Nephron (organoid): ENCODE measurements at regions not wholly inside any gene's neighbourhood (a gene's known extent, or its start where the extent isn't known, plus 50 kb on each side); places are given as distances from the start of the nearest gene placed in this dataset.
"Not testable (repeated sequence)": the region's sequence is repeated elsewhere in the genome, so short reads cannot be mapped to it uniquely, and the experiment has no call there.

Experiments used
- H3K27ac Mint-ChIP-seq, 3 experiments: 2 replicates each; pipeline ENCODE4 v1.8.0; 2020; ENCODE audit warnings: mixed read lengths in 3 of 3, mild to moderate bottlenecking in 2 of 3, moderate library complexity in 1 of 3
- H3K27me3 Mint-ChIP-seq: 2 replicates; pipeline ENCODE4 v1.8.0; 2021; ENCODE audit warnings: low read depth, mild to moderate bottlenecking, moderate library complexity, mixed read lengths
- H3K36me3 Mint-ChIP-seq: 2 replicates; pipeline ENCODE4 v1.8.0; 2020; ENCODE audit warnings: low read depth, mixed read lengths
- H3K4me1 Mint-ChIP-seq: 2 replicates; pipeline ENCODE4 v1.8.0; 2020; ENCODE audit warnings: mixed read lengths
- H3K4me3 Mint-ChIP-seq, 3 experiments: 2 replicates each; pipeline ENCODE4 v1.8.0; 2020; ENCODE audit warnings: mild to moderate bottlenecking in 3 of 3, mixed read lengths in 3 of 3, moderate library complexity in 2 of 3
- H3K9me3 Mint-ChIP-seq: 2 replicates; pipeline ENCODE4 v1.8.0; 2020; ENCODE audit warnings: mixed read lengths
- CTCF ChIP-seq, 3 experiments: fragments of 200-600 bp; sonication (generic); IDR thresholded peaks; one replicate each; pipeline ENCODE4 v1.5.0; 2021; ENCODE audit warnings: antibody characterized with exemption in 3 of 3; ENCODE audit not compliant: unreplicated experiment in 3 of 3

DNA sequence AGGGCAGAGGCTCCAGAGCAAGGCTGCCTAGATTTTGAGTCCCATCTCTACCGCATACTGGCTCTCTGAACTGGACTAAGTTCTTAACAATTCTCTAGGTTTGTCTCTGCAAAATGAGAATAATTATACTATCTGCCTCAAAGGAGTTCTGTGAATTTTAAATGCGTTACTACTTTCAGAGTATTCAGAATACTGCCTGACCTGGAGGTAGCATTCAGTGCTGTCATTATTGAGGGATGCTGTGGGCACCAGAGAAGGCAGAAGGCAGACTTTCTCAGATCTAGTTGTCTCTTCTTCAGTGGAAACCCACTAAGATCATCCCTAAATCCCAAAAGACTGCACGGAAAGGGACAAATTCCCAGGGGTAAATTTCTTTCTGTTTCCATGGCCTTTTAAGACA, 147.4 kb upstream of the RORA start:
- TF ChIP-seq CTCF (IDR thresholded peaks at IDR 0.05; ENCODE audit: unreplicated experiment in 3 of 3), result no peak
- H3K9me3 Mint-ChIP-seq, result peaks cover 2% of the 10 kb centered on the region
- no peak overlapping the region for H3K27ac Mint-ChIP-seq
- peaks cover 5% of the 10 kb centered on the region for H3K27me3 Mint-ChIP-seq
- H3K4me3 Mint-ChIP-seq, result no peak overlapping the region
- no peaks in the 10 kb centered on the region for H3K36me3 Mint-ChIP-seq
- no peaks in the 10 kb centered on the region for H3K4me1 Mint-ChIP-seq

DNA sequence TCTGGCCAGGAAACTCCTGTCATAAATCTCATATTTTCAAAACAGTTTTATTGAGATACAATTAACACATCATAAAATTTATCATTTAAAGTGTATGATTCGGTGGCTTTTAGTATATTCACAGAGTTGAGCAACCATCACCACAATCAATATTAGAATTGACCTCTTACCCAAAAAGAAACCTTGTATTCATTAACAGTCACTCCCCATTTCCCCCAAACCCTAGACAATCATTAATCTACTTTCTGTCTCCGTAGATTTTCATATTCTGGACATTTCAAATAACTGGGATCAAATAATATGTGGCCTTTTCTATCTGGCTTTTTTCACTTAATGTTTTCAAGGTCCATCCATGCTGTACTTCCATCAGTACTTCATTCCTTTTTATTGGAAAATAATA, 145.7 kb upstream of the RORA start:
- no peak for TF ChIP-seq CTCF (IDR thresholded peaks at IDR 0.05; ENCODE audit: unreplicated experiment in 3 of 3)
- H3K27ac Mint-ChIP-seq, result no peak overlapping the region
- peaks cover 5% of the 10 kb centered on the region for H3K27me3 Mint-ChIP-seq
- H3K4me3 Mint-ChIP-seq, result no peak overlapping the region
- H3K9me3 Mint-ChIP-seq, result peaks cover 4% of the 10 kb centered on the region
- H3K36me3 Mint-ChIP-seq, result no peaks in the 10 kb centered on the region
- no peaks in the 10 kb centered on the region for H3K4me1 Mint-ChIP-seq

- Mint-ChIP-seq H3K36me3 (no peaks in the 10 kb centered on the region), H3K9me3 (peaks cover 22% of the 10 kb centered on the region), H3K4me1 (peaks cover 7% of the 10 kb centered on the region), H3K27ac (no peak overlapping the region), H3K4me3 (no peak overlapping the region), H3K27me3 (no peaks in the 10 kb centered on the region)
- no peak for TF ChIP-seq CTCF (IDR thresholded peaks at IDR 0.05; ENCODE audit: unreplicated experiment in 3 of 3)
Measured at GRCh38 chr15:61367953-61368352, 138.9 kb upstream of the RORA start.

DNA sequence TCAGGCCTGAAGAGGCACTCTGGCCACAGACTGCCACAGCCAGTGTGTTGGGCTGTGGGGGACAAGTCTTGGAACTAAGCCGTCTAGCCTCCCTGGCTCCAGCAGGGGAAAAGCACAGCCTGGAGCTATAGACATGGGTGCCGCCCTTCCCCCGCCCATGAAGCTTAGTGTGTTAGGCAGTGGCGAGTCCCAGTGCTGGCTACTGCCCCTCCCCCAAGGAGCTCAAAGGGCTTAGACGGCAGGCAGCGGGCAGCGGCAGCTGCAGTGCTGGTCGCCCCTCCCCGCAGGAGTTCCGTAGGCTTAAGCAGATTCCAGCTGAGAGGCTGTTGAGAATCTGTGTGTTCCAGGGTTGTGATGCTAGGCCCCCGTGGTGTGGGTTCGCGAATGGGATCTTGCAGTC, 135.8 kb upstream of the RORA start:
- Mint-ChIP-seq H3K36me3 (no peaks in the 10 kb centered on the region), H3K27me3 (no peaks in the 10 kb centered on the region), H3K4me3 (no peak overlapping the region), H3K27ac (no peak overlapping the region), H3K9me3 (peaks cover 44% of the 10 kb centered on the region), H3K4me1 (peaks cover 7% of the 10 kb centered on the region)
- no peak for TF ChIP-seq CTCF (IDR thresholded peaks at IDR 0.05; ENCODE audit: unreplicated experiment in 3 of 3)

DNA sequence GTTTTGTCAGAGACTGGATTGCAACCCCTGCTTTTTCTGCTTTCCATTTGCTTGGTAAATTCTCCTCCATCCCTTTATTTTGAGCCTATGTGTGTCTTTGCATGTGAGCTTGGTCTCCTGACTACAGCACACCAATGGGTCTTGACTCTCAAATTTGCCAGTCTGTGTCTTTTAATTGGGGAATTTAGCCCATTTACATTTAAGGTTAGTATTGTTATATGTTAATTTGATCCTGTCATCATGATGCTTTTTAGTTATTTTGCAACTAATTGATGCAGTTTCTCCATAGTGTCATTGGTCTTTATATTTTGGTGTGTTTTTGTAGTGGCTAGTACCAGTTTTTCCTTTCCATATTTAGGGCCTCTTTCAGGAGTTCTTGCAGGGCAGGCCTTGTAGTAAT, 133.8 kb upstream of the RORA start:
- H3K4me3 Mint-ChIP-seq, H3K36me3 Mint-ChIP-seq, H3K27me3 Mint-ChIP-seq, H3K4me1 Mint-ChIP-seq, H3K27ac Mint-ChIP-seq: not testable (repeated sequence)
- peaks cover 51% of the 10 kb centered on the region for H3K9me3 Mint-ChIP-seq

DNA sequence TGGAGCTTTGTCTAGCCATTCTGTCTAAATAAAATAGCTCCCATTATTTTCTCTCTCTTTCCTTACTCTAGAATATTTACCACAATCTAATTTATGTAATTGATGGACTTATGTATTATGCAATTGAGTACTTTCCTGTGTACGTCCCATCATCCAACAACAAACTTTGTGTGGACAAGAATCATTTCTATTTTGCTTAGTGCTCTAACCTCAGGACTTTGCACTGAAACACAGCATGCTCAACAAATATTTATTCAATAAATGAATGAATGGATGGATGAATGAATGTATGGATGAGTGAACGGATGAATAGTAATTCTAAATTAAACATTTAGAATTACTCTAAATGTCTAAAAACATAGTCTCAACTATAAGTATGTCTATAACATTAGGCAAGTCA, 115.2 kb upstream of the RORA start:
- Mint-ChIP-seq H3K9me3 (peaks cover 32% of the 10 kb centered on the region), H3K36me3 (no peaks in the 10 kb centered on the region), H3K4me1 (peaks cover 6% of the 10 kb centered on the region), H3K27ac (no peak overlapping the region), H3K27me3 (peaks cover 7% of the 10 kb centered on the region), H3K4me3 (no peak overlapping the region)
- no peak for TF ChIP-seq CTCF (IDR thresholded peaks at IDR 0.05; ENCODE audit: unreplicated experiment in 3 of 3)

- H3K27ac Mint-ChIP-seq, result no peak overlapping the region
- peaks cover 7% of the 10 kb centered on the region for H3K27me3 Mint-ChIP-seq
- H3K4me1 Mint-ChIP-seq, result peaks cover 9% of the 10 kb centered on the region
- peaks cover 32% of the 10 kb centered on the region for H3K9me3 Mint-ChIP-seq
- TF ChIP-seq CTCF (IDR thresholded peaks at IDR 0.05; ENCODE audit: unreplicated experiment in 3 of 3), result no peak
- H3K36me3 Mint-ChIP-seq, result no peaks in the 10 kb centered on the region
- no peak overlapping the region for H3K4me3 Mint-ChIP-seq
Measured at GRCh38 chr15:61342390-61342789, 113.3 kb upstream of the RORA start.
